WTC11 (cell line): ENCODE measurements at regions not wholly inside any gene's neighbourhood (a gene's known extent, or its start where the extent isn't known, plus 50 kb on each side); places are given as distances from the start of the nearest gene placed in this dataset.

Experiments used
- CTCF ChIP-seq: fragments of 200-600 bp; IDR thresholded peaks from 2 replicates; pipeline ENCODE4 v1.8.0; 2022; ENCODE audit warnings: antibody characterized with exemption
- FOXK1 ChIP-seq: sonication (generic); formaldehyde crosslinking; IDR thresholded peaks from 2 replicates; pipeline ENCODE4 v1.8.0; 2022; ENCODE audit warnings: mild to moderate bottlenecking, moderate library complexity, missing genetic modification reagents
- JUN ChIP-seq: sonication (generic); formaldehyde crosslinking; IDR thresholded peaks from 2 replicates; pipeline ENCODE4 v1.8.0; 2023; ENCODE audit warnings: mild to moderate bottlenecking, missing genetic modification reagents
- NR2C2 ChIP-seq: sonication (generic); formaldehyde crosslinking; IDR thresholded peaks from 2 replicates; pipeline ENCODE4 v1.8.0; 2022; ENCODE audit warnings: mild to moderate bottlenecking, missing genetic modification reagents
- TCF7 ChIP-seq: sonication (generic); formaldehyde crosslinking; IDR thresholded peaks from 2 replicates; pipeline ENCODE4 v1.8.0; 2022; ENCODE audit warnings: mild to moderate bottlenecking, low read depth, missing genetic modification reagents, moderate library complexity
- ZNF121 ChIP-seq: sonication (generic); formaldehyde crosslinking; IDR thresholded peaks from 2 replicates; pipeline ENCODE4 v1.8.0; 2023; ENCODE audit warnings: missing genetic modification reagents

DNA sequence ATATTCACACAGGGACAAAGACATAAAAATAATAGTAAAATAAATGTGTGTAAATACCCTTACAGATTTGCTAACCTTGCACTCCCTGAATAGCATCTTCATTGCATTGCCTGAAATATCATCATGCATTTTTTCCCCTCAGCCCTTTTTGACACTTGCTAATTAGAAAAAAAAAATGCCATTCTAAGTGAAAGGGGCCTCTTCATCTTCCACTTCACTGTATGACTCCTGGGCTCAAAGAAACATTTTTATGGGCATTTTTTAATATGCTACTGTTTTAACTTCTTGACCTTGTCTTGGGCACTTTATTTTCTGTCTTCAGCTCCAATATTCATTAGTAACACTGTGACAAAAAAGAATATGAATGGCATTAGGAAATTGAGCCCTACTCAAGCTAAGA, 1424.4 kb downstream of the CDH8 start:
- TF ChIP-seq NR2C2 (no peak), JUN (CRISPR knock-in tag) (no peak), CTCF (no peak), FOXK1 (CRISPR knock-in tag) (no peak), TCF7 (CRISPR knock-in tag) (no peak), ZNF121 (CRISPR knock-in tag) (no peak)
